Left forelimb (tissue), 1 donor: ENCODE measurements at regions not wholly inside any gene's neighbourhood (a gene's known extent, or its start where the extent isn't known, plus 50 kb on each side); places are given as distances from the start of the nearest gene placed in this dataset.
A peak's percentile ranks its signal among the peaks of the same experiment; 100 is the strongest.

Experiments used
- DNase-seq: peaks from one replicate; pipeline ENCODE4 v3.0.0-alpha.2; 2018; ENCODE audit warnings: low spot score

GRCh38 chr2:204436230-204436629 lies 109.0 kb upstream of the PARD3B start:
- DNase-seq, result no peak

GRCh38 chr2:204437408-204437807 lies 107.9 kb upstream of the PARD3B start:
- DNase-seq, result no peak

- DNase-seq, result no peak
These were observed 107.2 kb upstream of the PARD3B start for GRCh38 chr2:204437815-204438756.

- no peak for DNase-seq
These were observed 104.0 kb upstream of the PARD3B start for GRCh38 chr2:204441316-204441715.

- no peak for DNase-seq
These were observed 100.1 kb upstream of the PARD3B start for GRCh38 chr2:204445149-204445548.

GRCh38 chr2:204447722-204448121 lies 97.6 kb upstream of the PARD3B start:
- DNase-seq, result no peak

- no peak for DNase-seq
These were observed 95.3 kb upstream of the PARD3B start for GRCh38 chr2:204449977-204450376.

GRCh38 chr2:204451766-204452165 lies 93.5 kb upstream of the PARD3B start:
- DNase-seq, result no peak

GRCh38 chr2:204452464-204453023 lies 92.7 kb upstream of the PARD3B start:
- no peak for DNase-seq

- peak; percentile 68 for DNase-seq
These were observed 91.5 kb upstream of the PARD3B start for GRCh38 chr2:204453730-204454167.

GRCh38 chr2:204454672-204455380 lies 90.4 kb upstream of the PARD3B start:
- DNase-seq, result no peak

GRCh38 chr2:204468746-204469429 lies 76.4 kb upstream of the PARD3B start:
- no peak for DNase-seq

GRCh38 chr2:204470178-204470620 lies 75.1 kb upstream of the PARD3B start:
- DNase-seq, result no peak

GRCh38 chr2:204470621-204471196 lies 74.6 kb upstream of the PARD3B start:
- DNase-seq, result no peak

GRCh38 chr2:204472375-204472774 lies 72.9 kb upstream of the PARD3B start:
- DNase-seq, result no peak

- no peak for DNase-seq
These were observed 72.1 kb upstream of the PARD3B start for GRCh38 chr2:204473224-204473623.

- DNase-seq, result no peak
These were observed 69.9 kb upstream of the PARD3B start for GRCh38 chr2:204475399-204475798.

- DNase-seq, result no peak
These were observed 67.8 kb upstream of the PARD3B start for GRCh38 chr2:204477358-204477950.

- DNase-seq, result no peak
These were observed 65.7 kb upstream of the PARD3B start for GRCh38 chr2:204479557-204479956.

GRCh38 chr2:204480676-204481075 lies 64.6 kb upstream of the PARD3B start:
- no peak for DNase-seq

GRCh38 chr2:204483608-204484081 lies 61.6 kb upstream of the PARD3B start:
- DNase-seq, result no peak
